GM23248 (cell line): ENCODE measurements at regions not wholly inside any gene's neighbourhood (a gene's known extent, or its start where the extent isn't known, plus 50 kb on each side); places are given as distances from the start of the nearest gene placed in this dataset.

Source experiments
- EZH2 ChIP-seq: fragments of 200-600 bp; sonication (generic); IDR thresholded peaks from 2 replicates; pipeline ENCODE4 v1.6.1; 2018; ENCODE audit warnings: antibody characterized with exemption, mild to moderate bottlenecking; ENCODE audit not compliant: insufficient read depth, poor library complexity, severe bottlenecking
- EZH2phosphoT487 ChIP-seq: fragments of 200-600 bp; sonication (generic); IDR thresholded peaks from 2 replicates; pipeline ENCODE4 v1.6.1; 2018; ENCODE audit warnings: antibody characterized with exemption, moderate library complexity, mild to moderate bottlenecking, low read depth; ENCODE audit not compliant: insufficient read depth

DNA sequence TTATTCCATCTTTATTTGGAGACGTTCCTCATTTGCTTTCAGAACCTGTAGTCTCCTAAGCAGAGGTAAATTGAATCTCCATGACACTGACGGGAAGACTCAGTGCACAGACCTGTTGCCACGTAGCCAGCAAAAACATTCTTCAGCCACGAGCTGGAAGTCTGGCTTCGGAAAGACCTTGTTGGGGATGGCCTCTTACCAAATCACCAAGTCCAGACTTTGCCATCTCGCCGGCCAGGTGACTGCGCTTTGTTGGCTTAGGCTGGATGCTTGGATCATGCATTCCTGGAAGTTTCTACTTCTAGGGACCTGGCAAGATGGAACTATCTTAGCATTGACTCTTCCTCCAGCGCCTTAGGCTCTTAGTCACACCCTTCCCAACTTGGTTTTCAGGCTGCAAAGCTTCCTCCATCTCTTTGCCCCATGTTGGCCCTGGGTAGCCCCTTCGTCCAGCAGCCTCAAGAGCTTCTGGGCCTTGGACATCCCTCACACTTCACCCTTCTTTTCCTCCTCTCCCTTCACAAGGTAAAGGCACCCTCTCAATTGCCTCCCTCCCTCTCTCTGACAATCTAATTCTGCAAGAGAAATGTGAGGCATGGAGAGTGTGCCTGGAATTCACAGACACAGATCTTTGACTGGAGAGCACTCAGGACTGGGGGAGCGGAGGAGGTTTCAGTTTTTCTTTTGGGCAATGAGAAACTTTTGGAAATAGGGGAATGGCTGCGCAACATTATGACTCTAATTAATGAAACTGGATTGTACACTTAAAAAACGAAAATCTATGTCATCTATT, 451.9 kb upstream of the MKI67 start:
- TF ChIP-seq EZH2 (no peak), EZH2phosphoT487 (no peak)
